ENCODE measurements at regions not wholly inside any gene's neighbourhood (a gene's known extent, or its start where the extent isn't known, plus 50 kb on each side); places are given as distances from the start of the nearest gene placed in this dataset.

DNA sequence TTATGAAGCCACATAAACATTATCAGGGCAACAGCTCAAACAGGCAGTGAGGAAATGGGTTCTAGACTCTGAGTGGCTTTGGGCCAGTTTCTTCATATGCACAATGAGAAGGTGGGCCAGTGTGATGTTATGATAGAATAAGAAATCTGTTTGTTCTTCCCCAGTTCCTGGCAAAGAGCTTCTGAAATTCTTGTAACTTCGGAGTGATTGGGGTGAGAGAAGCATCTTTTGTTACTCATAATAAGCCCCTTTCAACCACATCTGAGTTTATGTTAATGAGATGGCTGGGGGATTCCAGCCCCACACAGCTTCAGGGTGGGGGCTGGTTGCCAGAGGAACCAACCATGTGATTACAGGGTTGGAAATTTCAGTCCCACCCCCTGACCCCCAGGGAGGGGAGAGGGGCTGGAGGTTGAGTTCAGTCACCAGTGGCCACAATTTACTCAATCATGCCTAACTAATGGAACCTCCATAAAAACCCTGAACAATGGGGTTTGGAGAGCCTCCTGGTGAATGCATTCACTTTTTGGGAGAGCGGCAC lies 57.0 kb upstream of the FRMD4B start:
- TF ChIP-seq, protein P1, sequence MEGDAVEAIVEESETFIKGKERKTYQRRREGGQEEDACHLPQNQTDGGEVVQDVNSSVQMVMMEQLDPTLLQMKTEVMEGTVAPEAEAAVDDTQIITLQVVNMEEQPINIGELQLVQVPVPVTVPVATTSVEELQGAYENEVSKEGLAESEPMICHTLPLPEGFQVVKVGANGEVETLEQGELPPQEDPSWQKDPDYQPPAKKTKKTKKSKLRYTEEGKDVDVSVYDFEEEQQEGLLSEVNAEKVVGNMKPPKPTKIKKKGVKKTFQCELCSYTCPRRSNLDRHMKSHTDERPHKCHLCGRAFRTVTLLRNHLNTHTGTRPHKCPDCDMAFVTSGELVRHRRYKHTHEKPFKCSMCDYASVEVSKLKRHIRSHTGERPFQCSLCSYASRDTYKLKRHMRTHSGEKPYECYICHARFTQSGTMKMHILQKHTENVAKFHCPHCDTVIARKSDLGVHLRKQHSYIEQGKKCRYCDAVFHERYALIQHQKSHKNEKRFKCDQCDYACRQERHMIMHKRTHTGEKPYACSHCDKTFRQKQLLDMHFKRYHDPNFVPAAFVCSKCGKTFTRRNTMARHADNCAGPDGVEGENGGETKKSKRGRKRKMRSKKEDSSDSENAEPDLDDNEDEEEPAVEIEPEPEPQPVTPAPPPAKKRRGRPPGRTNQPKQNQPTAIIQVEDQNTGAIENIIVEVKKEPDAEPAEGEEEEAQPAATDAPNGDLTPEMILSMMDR (IDR thresholded peaks at IDR 0.05; ENCODE audit: poor library complexity, severe bottlenecking): no peak
- no peak for TF ChIP-seq REST (IDR thresholded peaks at IDR 0.05; ENCODE audit: borderline replicate concordance)
- no peak for TF ChIP-seq EZH2 (IDR thresholded peaks at IDR 0.05; ENCODE audit: borderline replicate concordance, insufficient read depth, low read length, poor library complexity, severe bottlenecking)

All from neural cell (in vitro differentiated cells).